Medulla oblongata (tissue), 1 donor: ENCODE measurements at regions not wholly inside any gene's neighbourhood (a gene's known extent, or its start where the extent isn't known, plus 50 kb on each side); places are given as distances from the start of the nearest gene placed in this dataset.
"Not testable (repeated sequence)": the region's sequence is repeated elsewhere in the genome, so short reads cannot be mapped to it uniquely, and the experiment has no call there.

Source experiments
- DNase-seq: peaks from one replicate; pipeline ENCODE4 v3.0.0-alpha.2; 2015; ENCODE audit errors: extremely low spot score

DNA sequence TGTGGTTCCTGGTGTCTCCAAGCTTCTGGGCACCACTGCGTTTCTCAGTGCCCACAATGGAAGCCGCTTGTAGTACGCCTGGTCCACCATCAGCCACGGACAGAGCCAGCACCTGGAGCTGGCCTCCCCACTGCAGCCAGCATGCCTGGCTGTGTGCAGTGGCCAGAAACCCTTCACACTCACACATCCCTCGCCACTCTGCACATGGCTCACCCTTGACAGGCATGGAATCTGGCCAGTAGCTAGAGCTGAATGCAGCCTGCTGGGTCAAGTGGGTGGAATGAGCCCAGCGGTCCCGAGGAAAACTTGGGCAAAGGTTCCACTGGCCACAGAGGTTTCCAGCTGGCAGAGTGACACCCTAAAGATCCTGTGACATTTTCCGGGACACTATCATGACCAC lies 146.0 kb upstream of the ADO start:
- no peak for DNase-seq

DNA sequence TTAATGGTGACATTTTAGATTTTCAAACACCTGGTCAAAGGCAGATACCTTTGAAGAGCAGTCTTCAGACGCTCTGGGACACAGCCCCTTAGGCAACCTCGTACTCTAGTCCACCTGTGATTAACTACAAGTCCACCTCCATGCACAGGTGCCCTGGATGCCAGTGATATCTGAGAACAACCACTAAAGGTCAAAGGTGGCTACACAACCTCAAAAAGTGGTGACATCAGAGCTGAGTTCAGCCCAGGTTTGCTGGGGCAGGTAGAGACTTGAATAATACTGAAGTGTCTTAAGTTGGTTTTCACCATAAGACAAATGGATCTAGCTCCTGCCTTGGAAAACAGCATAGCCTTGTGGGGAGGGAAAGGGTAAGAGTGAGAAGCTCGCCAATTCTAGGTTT lies 143.4 kb upstream of the ADO start:
- no peak for DNase-seq

DNA sequence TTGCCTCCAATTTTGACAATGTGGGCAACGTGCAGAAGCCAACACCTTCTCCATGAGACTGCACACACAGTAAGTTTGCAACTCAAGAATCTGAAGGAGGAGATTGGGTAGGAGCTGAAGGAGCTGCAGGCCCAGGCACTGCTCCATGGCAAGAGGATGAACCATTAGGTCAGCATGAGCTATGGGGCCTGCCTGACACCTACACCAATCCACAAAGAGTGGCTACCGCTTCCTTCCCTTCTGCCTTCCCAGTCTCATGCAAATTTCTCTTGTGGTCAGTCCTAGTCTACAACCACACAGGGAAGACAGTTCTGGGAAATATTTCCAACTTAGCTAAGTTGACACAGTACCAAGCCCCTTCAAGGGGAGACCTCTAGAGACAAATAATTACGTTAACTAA lies 142.0 kb upstream of the ADO start:
- no peak for DNase-seq

DNA sequence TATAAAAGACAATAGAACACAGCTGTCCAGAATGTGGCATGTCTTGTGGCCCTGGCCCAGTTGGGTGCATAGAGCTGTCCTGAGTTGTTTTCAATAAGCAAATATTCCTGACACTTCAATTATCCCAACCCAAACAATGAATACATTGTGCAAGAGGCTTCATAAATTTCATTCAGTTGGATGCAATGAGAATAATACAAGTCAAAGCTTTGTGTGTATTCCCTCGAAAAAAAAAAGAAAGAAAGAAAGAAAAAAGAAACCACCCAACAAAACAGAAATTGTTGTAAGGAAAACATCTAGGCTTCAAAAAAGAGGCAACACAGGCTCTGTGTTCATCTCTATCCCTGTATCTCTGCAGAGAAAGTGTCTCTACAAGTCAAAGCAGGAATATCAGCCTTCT lies 138.7 kb upstream of the ADO start:
- peak; percentile 82 for DNase-seq

DNA sequence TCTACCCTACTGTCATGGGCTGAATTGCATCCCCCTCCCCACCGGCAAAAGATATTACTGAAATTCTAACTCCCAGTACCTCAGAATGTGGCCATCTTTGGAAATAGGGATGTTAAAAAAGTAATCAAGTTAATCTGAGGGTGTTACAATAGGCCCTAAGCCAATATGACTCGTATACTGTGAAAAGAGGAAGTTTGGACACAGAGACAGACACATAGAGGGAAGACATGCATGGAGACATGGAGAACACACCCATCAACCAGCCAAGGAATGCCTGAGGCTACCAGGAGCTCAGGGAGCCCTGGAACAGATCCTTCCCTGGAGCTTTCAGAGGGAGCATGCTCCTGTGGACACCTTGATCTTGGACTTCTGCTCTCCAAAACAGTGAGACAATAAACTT lies 138.2 kb upstream of the ADO start:
- peak; percentile 34 for DNase-seq

DNA sequence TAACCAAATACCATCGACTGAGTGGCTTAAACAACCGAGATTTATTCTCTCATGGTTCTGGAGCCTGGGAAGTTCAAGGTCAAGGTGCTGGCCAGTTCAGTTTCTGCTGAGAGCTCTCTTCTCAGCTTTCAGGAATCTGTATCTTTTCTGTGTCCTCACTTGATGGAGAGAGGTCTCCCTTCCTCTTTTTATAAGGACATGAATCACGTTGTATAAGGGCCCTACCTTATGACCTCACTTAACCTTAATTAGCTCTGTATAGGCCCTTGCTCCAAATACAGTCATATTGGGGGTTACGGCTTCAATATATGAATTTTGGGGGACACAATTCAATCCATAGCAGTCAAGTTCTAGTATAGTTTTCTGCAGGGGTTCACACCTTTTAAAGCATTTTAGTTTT lies 135.2 kb upstream of the ADO start:
- DNase-seq, result no peak

DNA sequence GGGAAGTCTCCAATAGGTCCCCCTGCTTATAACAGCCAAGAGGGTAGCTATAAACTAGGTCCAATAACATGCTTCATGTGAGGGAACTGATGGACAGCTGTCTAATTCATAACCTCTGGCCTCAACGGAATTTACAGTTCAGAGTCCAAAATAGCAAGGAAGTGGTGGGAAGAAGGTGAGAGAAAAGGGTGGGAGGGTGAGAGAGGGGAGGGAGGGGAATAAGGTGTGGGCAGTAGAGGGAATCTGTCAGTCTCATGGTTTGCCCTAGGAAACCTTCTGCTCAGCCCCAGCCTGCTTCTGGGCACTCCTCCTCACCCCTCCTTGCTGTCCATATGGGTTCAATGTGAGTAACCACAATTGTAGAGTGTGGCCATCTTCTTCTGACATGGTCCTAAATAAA lies 133.4 kb upstream of the ADO start:
- DNase-seq, result no peak

DNA sequence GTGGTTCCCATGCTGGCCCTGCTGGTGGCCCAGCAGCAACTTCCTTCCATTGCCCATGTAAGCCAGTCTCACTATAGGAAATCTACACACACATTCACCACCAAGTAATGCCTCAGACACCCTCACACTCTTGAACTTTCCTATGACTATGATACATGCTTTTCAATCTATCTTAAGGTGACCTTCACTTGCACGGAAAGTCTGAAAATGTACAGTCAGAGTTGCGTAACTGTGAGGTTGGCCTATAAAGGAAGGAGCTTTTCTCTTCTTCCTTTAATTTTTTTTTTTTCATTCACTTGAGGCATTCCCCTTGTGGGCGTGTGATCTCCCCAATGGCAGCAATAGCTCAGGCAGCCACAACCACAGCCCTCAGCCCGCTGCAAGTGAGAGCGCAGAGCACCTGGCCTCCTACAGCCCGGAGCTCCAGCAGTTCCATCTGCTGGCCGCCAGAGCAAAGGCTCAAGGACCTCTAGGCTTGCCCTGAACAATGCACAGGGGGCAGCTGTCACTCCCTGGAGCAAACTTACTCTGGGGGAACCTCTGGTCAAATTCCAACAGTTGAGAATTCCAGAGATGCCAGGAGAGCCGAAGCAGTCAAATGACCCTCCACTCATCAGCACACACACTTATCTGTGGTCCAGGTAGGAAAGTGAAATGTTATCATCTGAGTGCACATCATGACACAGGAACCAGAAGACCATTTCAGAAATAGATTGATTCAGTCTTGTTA lies 123.1 kb upstream of the ADO start:
- DNase-seq, result peak; percentile 9

DNA sequence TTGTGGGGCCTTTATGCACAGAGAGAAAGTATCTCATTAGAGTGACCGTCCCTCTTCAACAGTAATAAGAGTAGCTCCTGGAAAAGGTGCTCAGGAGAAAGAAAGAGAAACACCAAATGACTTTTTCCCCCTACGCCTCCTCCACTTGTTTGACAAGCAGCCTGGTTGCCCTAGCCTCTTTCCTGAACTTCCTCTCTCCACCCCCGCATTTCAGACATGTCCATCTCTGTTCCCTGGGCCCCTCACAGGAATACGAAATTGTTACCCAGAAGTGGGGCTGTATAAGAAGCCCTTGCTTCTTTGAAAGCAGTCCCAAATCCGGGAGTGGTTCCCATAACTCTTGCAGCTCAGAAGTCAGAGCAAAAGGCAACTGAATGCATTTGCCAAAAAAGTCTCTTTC lies 119.6 kb upstream of the ADO start:
- DNase-seq, result no peak

DNA sequence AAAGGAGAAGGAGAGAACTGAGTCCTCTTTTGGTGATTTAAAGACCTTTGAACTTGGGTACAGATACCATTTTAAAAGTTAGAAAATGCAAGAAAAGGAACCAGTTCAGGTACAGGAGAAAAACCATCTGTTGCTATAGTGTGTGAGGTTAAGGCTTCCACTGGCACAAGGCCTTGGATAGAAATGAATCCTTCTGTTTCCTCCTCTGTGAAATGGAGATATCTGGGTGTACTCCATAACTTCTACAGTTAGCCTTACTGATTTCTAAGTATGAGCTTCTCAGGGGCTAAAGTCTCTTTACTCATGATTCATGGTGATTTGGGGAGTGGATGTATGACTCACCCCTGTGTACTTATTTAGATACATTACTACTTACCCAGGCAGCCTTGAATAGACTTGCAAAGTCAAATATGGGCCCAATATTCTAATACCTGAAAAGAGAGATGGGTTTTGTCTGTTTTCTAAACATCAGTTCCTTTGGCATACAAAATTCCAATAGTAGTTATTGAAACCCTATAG lies 117.2 kb upstream of the ADO start:
- DNase-seq, result no peak

DNA sequence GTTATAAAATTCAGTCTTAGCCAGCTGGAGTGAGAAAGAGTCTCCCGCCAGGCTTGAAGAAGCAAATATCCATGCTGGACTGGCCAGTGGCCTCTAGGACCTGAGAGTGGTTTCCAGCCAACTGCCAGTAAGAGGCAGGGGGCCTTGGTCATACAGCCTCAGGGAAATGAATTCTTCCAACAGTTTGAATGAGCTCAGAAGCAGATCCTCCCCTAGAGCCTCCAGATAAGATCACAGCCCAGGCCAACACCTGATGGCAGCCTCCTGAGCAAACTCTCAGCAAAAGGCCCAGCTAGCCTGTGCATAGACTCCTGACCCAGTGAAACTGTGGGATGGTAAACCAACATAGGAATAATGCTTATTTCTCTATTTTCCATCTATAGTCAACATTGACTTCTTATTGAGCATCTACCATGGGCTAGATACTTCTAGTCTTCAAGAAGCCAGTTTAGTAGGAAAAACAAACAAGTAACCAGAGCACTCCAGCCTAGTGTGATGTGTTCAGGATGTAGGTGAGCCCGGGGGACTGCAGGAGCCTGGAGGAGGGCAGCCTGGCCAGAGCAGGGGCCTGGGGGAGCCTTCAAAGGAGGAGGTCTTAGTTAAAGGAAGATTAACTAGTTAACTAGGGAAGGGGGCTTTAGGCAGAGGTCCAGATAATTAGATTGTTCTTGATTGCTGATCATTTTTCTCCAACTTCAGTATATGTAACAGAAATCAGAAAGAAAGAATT lies 115.4 kb upstream of the ADO start:
- no peak for DNase-seq

DNA sequence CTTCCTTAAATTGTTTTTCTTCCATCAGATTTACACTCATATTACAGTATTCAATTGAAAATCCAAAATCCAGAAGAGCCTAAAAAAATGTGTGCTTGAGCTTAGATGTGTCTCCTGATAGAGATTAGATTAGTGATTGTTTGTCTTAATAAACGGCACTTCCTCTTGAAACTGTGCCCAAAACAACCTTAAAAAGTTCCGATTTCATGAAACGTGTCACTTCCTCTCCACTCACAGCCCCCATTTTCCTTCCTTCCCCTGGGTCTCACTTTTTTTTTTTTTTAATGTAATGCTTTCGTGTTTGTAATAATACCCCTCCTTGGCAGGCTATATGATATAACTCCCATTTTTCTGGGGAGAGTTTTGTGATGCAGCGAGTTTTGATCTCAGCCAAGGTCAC lies 114.8 kb upstream of the ADO start:
- peak; percentile 23 for DNase-seq

DNA sequence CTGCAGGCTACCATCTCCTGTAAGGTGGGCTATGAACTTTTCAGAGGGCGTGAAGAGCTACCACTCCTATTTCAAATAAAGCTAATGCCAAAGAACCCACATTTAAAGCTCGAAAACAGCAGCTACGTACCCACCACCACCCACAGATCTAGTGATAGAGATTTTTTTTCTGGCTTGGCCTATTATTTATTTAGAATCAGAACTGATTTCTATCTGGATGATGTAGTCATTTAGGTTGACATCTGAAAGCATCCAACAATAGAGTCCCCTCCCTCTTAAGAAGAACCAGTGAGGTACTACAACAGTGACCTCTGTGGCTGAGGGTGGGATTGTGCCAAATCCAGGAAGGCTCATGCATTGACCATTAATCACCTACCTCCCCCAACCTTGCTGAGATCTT lies 113.8 kb upstream of the ADO start:
- DNase-seq, result no peak

DNA sequence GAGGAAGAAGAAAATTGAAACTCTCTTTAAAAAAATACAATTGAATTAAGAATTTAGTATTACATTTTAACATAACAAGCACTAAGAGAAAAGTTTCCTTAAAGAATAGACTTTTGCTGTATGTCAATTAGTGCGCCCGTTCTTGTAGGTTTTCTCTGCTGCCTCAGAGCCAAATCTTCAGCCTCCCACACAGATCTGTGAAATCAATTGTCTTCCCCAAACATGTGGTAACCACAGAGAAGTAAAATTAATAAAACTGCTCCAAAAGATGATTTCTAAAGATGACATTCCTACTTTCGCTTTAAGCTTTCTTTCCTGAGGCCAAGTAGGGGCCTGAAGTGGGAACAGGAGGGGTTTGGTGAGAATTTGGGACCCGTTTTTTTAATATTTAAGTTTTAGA lies 113.2 kb upstream of the ADO start:
- DNase-seq, result no peak

DNA sequence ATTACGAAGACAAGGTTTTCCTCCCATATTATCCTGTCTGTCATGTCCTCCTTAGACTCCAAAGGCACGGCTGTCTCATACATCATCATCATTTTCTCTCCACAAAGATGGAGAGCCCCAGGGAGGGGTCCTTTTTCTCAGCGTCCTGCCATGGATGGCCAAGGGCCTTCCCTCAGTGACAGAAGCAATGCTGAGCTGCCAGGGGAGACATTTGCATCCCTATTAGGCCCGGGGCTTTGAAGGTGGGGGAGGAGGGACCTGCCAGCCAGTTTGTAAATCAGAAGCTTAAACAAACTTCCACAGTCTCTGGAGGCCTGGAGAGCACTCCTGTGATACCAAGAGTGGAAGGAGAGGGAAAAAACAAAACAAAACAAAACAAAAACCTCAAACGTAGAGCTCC lies 112.4 kb upstream of the ADO start:
- no peak for DNase-seq

DNA sequence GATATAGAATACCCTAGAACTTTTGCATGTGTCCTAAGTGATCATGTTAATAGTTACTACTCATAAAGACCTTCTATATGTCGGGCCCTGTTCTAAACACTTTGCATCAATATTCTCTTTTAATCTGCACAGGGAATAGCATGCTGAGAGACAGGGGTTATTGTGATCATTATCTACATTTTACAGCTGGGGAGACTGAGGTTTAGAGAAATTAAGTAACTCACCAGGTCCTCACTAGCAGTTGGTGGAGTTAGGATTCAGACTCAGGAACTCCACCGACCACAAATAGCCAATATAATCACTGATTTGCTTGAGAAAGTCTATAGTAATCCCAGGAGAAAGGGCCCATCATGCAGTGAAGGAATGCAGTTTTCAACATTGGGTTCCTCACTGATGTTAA lies 111.2 kb upstream of the ADO start:
- DNase-seq, result no peak

DNA sequence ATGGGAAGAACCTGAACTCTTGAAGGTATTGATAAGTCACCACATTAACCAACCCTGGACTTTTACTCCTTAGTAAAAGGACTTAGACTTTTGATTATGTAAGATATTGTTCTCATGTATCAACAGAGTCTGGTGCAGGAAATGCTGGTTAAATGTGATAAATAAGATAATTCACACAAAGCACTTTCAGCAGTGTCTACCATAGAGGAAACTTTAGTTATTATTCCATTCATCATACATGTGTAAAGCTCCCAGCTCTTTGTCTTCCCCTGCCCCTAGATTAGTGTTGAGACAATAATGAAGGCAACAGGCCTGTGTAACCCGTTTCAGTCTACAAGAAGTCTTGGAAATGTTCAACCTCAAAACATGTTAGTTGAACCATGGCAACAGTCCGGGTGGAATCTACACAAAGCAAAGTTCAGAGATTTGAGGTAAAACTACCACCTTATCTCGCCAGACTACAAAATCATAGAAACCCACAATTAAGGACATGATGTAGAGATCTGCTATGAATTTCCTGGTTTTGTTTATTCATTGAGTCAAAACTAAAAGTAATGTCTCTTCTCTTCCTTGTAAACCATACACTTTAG lies 109.9 kb upstream of the ADO start:
- DNase-seq, result no peak

DNA sequence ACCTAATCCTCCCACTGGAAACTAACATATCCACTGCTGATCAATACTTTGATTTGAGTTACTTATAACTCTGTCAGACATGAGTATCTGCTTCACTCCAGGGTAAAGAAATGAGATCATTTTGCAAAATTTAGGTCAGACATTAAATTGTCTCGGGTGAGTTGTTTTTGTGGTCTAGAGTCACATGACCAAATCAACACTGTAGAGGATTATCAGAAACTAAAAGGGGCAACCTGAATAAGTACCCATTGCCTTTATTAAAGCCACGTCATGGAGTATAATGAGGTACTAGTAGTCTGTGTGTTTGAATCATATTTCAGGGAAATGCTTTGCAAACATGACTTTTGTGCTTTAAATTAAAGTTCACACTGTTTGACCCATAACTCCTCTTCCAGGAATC lies 107.7 kb upstream of the ADO start:
- no peak for DNase-seq

DNA sequence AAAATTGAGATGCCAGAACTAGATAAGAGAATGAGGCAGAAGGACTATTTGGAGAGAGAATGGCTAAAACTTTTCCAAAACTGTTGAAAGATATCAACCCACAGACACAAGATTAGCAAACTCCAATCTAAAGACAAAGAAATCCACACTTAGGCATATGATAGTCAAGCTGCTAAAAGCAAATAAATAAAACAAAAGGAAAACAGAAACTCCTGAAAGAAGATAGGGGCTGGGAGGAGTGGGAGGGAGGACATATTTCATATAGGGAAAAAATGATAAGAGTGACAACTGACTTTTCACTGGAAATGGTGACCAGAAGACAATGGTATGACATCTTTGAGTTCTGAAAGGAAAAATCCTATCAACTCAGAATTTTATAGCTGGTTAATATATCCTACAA lies 105.4 kb upstream of the ADO start:
- no peak for DNase-seq

DNA sequence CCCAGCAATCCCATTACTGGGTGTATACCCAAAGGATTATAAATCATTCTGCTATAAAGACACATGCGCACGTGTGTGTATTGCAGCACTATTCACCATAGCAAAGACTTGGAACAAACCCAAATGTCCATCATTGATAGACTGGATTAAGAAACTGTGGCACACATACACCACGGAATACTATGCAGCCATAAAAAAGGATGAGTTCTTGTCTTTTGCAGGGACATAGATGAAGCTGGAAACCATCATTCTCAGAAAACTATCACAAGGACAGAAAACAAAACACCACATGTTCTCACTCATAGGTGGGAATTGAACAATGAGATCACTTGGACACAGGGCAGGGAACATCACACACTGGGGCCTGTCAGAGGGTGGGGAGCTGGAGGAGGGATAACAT lies 100.4 kb upstream of the ADO start:
- DNase-seq, result not testable (repeated sequence)

DNA sequence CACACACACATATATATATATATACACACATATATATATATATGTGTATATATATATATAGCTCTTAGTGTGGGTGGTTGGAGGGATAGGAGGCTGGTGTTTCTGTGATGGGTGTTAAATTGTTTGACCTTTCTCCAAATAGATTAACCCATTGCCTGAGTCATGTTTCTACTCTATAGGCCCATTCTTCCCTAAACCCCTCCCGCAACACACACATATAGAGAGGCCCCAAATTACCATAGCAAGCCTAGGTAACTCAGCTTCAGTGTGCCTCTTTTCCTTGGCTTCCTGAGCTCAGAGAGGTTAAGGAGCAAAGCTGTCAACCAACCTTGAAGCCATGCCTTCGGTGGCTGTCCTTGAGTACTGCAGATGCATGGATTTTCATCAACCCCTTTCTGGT lies 98.7 kb upstream of the ADO start:
- no peak for DNase-seq

DNA sequence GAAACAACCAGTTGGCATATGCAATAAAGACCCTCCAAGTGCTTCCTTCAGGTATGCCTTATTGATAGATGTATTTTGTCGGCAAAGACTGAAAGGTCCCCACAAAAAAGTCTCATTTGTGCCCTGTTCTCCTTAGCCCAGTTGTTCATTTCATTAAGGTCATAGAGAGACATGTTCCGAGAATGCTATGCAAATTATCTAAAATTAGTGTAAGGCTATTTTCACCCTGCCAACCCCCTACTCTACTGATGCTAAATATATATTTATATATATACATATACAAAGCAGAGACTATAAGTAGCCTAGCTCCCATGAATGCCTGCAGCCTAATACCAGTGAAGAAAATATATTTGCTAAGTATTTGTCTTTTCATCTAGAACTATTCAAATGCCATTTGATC lies 96.7 kb upstream of the ADO start:
- no peak for DNase-seq

DNA sequence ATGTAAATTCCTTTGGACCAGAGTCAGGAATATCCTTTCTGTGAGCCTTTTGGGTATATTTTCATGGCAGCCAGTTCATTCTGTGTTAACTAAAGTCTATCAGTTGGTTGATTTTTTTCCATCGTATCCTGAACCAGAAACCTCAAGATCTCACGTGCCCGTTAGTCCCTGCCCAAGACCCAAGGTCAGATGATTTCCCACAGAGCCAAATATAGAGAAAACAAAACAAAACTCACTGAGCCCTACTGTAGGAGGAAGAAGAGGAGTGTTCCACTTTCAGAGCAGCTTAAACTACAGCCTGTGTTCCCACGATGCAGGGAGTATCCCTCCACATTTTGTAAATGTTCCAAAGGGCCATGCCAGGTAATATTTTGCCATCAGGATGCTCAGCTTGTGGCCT lies 96.0 kb upstream of the ADO start:
- DNase-seq, result peak; percentile 60
